Nephron (organoid): ENCODE measurements at regions not wholly inside any gene's neighbourhood (a gene's known extent, or its start where the extent isn't known, plus 50 kb on each side); places are given as distances from the start of the nearest gene placed in this dataset.
A peak's percentile ranks its signal among the peaks of the same experiment; 100 is the strongest.

Experiments
- H3K27ac Mint-ChIP-seq, 3 experiments: 2 replicates each; pipeline ENCODE4 v1.8.0; 2020; ENCODE audit warnings: mixed read lengths in 3 of 3, mild to moderate bottlenecking in 2 of 3, moderate library complexity in 1 of 3
- H3K27me3 Mint-ChIP-seq: 2 replicates; pipeline ENCODE4 v1.8.0; 2021; ENCODE audit warnings: low read depth, mild to moderate bottlenecking, moderate library complexity, mixed read lengths
- H3K36me3 Mint-ChIP-seq: 2 replicates; pipeline ENCODE4 v1.8.0; 2020; ENCODE audit warnings: low read depth, mixed read lengths
- H3K4me1 Mint-ChIP-seq: 2 replicates; pipeline ENCODE4 v1.8.0; 2020; ENCODE audit warnings: mixed read lengths
- H3K4me3 Mint-ChIP-seq, 3 experiments: 2 replicates each; pipeline ENCODE4 v1.8.0; 2020; ENCODE audit warnings: mild to moderate bottlenecking in 3 of 3, mixed read lengths in 3 of 3, moderate library complexity in 2 of 3
- H3K9me3 Mint-ChIP-seq: 2 replicates; pipeline ENCODE4 v1.8.0; 2020; ENCODE audit warnings: mixed read lengths
- CTCF ChIP-seq, 3 experiments: fragments of 200-600 bp; sonication (generic); IDR thresholded peaks; one replicate each; pipeline ENCODE4 v1.5.0; 2021; ENCODE audit warnings: antibody characterized with exemption in 3 of 3; ENCODE audit not compliant: unreplicated experiment in 3 of 3

- Mint-ChIP-seq H3K4me3 (no peak overlapping the region), H3K27me3 (no peaks in the 10 kb centered on the region), H3K9me3 (peaks cover 20% of the 10 kb centered on the region), H3K4me1 (peaks cover 8% of the 10 kb centered on the region), H3K27ac (no peak overlapping the region), H3K36me3 (no peaks in the 10 kb centered on the region)
- no peak for TF ChIP-seq CTCF (IDR thresholded peaks at IDR 0.05; ENCODE audit: unreplicated experiment in 3 of 3)
Observed at GRCh38 chr12:92218394-92219077, 72.9 kb upstream of the BTG1 start.

- Mint-ChIP-seq H3K4me1 (no peaks in the 10 kb centered on the region), H3K4me3 (no peak overlapping the region), H3K9me3 (peaks cover 26% of the 10 kb centered on the region), H3K27ac (peak overlapping the region in 1 of 3 experiments; percentile 80), H3K27me3 (no peaks in the 10 kb centered on the region), H3K36me3 (no peaks in the 10 kb centered on the region)
- no peak for TF ChIP-seq CTCF (IDR thresholded peaks at IDR 0.05; ENCODE audit: unreplicated experiment in 3 of 3)
Observed at GRCh38 chr12:92216092-92216491, 70.4 kb upstream of the BTG1 start.

- peaks cover 25% of the 10 kb centered on the region for H3K9me3 Mint-ChIP-seq
- H3K27me3 Mint-ChIP-seq: no peaks in the 10 kb centered on the region
- H3K4me3 Mint-ChIP-seq: no peak overlapping the region
- no peaks in the 10 kb centered on the region for H3K4me1 Mint-ChIP-seq
- H3K27ac Mint-ChIP-seq: no peak overlapping the region
- no peak for TF ChIP-seq CTCF (IDR thresholded peaks at IDR 0.05; ENCODE audit: unreplicated experiment in 3 of 3)
- H3K36me3 Mint-ChIP-seq: no peaks in the 10 kb centered on the region
Observed at GRCh38 chr12:92215358-92215757, 69.7 kb upstream of the BTG1 start.

GRCh38 chr12:92213166-92213565, 67.5 kb upstream of the BTG1 start:
- Mint-ChIP-seq H3K36me3 (no peaks in the 10 kb centered on the region), H3K4me3 (no peak overlapping the region), H3K9me3 (peaks cover 29% of the 10 kb centered on the region), H3K4me1 (no peaks in the 10 kb centered on the region), H3K27ac (no peak overlapping the region), H3K27me3 (no peaks in the 10 kb centered on the region)
- TF ChIP-seq CTCF (IDR thresholded peaks at IDR 0.05; ENCODE audit: unreplicated experiment in 3 of 3): no peak

- Mint-ChIP-seq H3K27me3 (no peaks in the 10 kb centered on the region), H3K27ac (no peak overlapping the region), H3K4me3 (no peak overlapping the region), H3K4me1 (no peaks in the 10 kb centered on the region), H3K9me3 (peaks cover 20% of the 10 kb centered on the region), H3K36me3 (no peaks in the 10 kb centered on the region)
- TF ChIP-seq CTCF (IDR thresholded peaks at IDR 0.05; ENCODE audit: unreplicated experiment in 3 of 3): no peak
Observed at GRCh38 chr12:92210071-92210470, 64.4 kb upstream of the BTG1 start.

- H3K36me3 Mint-ChIP-seq: no peaks in the 10 kb centered on the region
- H3K27ac Mint-ChIP-seq: peak overlapping the region in 2 of 3 experiments; percentile 6 to 45
- H3K27me3 Mint-ChIP-seq: no peaks in the 10 kb centered on the region
- H3K4me3 Mint-ChIP-seq: no peak overlapping the region
- peaks cover 14% of the 10 kb centered on the region for H3K9me3 Mint-ChIP-seq
- TF ChIP-seq CTCF (IDR thresholded peaks at IDR 0.05; ENCODE audit: unreplicated experiment in 3 of 3): no peak
- H3K4me1 Mint-ChIP-seq: no peaks in the 10 kb centered on the region
Observed at GRCh38 chr12:92208613-92209121, 63.0 kb upstream of the BTG1 start.
